ENCODE measurements at regions not wholly inside any gene's neighbourhood (a gene's known extent, or its start where the extent isn't known, plus 50 kb on each side); places are given as distances from the start of the nearest gene placed in this dataset.

DNA sequence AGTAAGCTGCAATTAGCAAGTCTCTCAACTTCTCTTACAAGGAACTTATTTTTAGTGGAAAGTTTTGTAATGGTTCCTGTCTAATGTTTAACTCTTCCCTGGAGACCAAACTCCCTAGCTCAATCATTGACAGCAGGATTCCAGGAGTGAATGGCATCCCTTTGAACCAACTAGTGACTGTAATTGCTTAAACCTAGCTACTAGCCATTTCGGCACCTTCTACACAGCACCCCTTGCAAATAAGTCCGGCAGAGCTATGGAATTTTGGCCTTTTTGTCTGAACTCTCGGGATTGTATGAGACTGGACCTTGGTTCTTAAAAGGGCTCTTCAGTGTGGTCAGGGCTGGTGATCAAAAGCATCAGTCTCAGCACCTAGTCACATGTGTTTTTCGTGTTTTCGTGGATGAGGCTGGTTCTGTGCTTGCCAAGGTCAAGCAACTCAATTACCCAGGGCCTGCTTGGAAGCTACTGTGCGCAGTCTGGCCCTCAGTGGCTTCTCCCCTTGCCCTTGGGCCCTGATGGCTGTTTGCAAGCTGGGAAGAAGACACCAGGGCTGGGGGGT is 135.3 kb upstream of the NEDD9 start (continued):
- no peak for TF ChIP-seq TAF15 (IDR thresholded peaks at IDR 0.05; ENCODE audit: low read depth, low read length, poor library complexity, severe bottlenecking)
- TF ChIP-seq ZBTB46 (CRISPR knock-in tag; IDR thresholded peaks at IDR 0.05; ENCODE audit: borderline replicate concordance), result no peak
- TF ChIP-seq TBL1XR1 (IDR thresholded peaks at IDR 0.05; ENCODE audit: borderline replicate concordance, low read length, partially characterized antibody), result no peak
- TF ChIP-seq SRF (IDR thresholded peaks at IDR 0.05; ENCODE audit: low read depth, low read length), result no peak
- 0 out of 2 replicates have a peak, but pooled peaks have one; percentile 2 for TF ChIP-seq ZNF138 (CRISPR knock-in tag; IDR thresholded peaks at IDR 0.05; ENCODE audit: low read depth)
- TF ChIP-seq REPIN1 (CRISPR knock-in tag; IDR thresholded peaks at IDR 0.05; ENCODE audit: borderline replicate concordance, low read depth), result no peak
- no peak for TF ChIP-seq ZFP36 (IDR thresholded peaks at IDR 0.05; ENCODE audit: borderline replicate concordance, low read depth, low read length, partially characterized antibody)
- TF ChIP-seq TCF7 (IDR thresholded peaks at IDR 0.05; ENCODE audit: low read depth), result peak; percentile 94
- no peak for TF ChIP-seq ZNF557 (CRISPR knock-in tag; IDR thresholded peaks at IDR 0.05)
- peak; percentile 77 for TF ChIP-seq THAP11 (CRISPR knock-in tag; IDR thresholded peaks at IDR 0.05)
- TF ChIP-seq ZC3H13 (CRISPR knock-in tag; IDR thresholded peaks at IDR 0.05), result no peak; the same call in 1 of the 2 replicates
- TF ChIP-seq ZFP41 (CRISPR knock-in tag; IDR thresholded peaks at IDR 0.05; ENCODE audit: borderline replicate concordance), result no peak
- TF ChIP-seq MIER2 (CRISPR knock-in tag; IDR thresholded peaks at IDR 0.05), result peak; percentile 74
- no peak for TF ChIP-seq MAFF (IDR thresholded peaks at IDR 0.05; ENCODE audit: low read depth, low read length)
- peak; percentile 58; the same call in 1 of the 2 replicates for TF ChIP-seq ONECUT2 (CRISPR knock-in tag; IDR thresholded peaks at IDR 0.05)
- peak; percentile 98 for TF ChIP-seq PHF21A (CRISPR knock-in tag; IDR thresholded peaks at IDR 0.05)
- TF ChIP-seq ZZZ3 (CRISPR knock-in tag; IDR thresholded peaks at IDR 0.05; ENCODE audit: borderline replicate concordance), result no peak
- no peak for TF ChIP-seq NFE2L1 (CRISPR knock-in tag; IDR thresholded peaks at IDR 0.05; ENCODE audit: borderline replicate concordance)
- TF ChIP-seq MXD3 (CRISPR knock-in tag; IDR thresholded peaks at IDR 0.05), result peak; percentile 63
- TF ChIP-seq GPN1 (CRISPR knock-in tag; IDR thresholded peaks at IDR 0.05; ENCODE audit: borderline replicate concordance), result no peak
- no peak for TF ChIP-seq ZNF530 (CRISPR knock-in tag; IDR thresholded peaks at IDR 0.05; ENCODE audit: low read depth)
- peak; percentile 71; the same call in 1 of the 2 replicates for TF ChIP-seq ZNF441 (CRISPR knock-in tag; IDR thresholded peaks at IDR 0.05; ENCODE audit: borderline replicate concordance)
- TF ChIP-seq U2AF1 (optimal IDR thresholded peaks at IDR 0.05; ENCODE audit: low read depth, low read length), result no peak
- TF ChIP-seq ZBTB39 (CRISPR knock-in tag; IDR thresholded peaks at IDR 0.05), result no peak
- peak; percentile 70 for TF ChIP-seq ZSCAN25 (CRISPR knock-in tag; IDR thresholded peaks at IDR 0.05)

Measured in HepG2 (cell line).